ENCODE measurements at regions not wholly inside any gene's neighbourhood (a gene's known extent, or its start where the extent isn't known, plus 50 kb on each side); places are given as distances from the start of the nearest gene placed in this dataset.

DNA sequence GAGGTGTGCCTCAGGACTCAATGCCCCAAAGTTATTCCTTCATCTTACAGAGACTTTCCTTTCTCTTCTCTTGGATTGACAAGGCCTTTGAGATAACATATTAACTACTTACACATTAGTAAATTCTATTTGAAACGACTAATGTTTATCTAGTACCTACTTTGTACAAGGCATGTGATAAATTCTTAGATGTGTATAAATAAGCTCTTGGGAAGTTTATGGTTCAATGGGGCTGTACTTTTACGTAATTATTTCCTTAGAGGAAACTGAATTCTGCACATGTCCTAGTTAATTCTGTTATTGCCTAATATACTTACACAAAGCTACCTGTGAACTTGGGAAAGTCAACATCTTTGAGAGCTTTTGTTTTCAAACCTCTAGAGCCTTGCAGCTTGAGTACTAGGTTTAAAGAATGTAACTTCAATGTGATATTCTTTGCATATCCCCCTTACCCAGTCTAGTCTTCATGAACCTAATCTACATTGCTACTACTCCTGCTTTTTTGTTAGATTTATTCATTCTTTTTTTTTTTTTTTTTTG, 58.5 kb upstream of the RAP2B start:
- H3K9me3 ChIP-seq (replicated peaks; ENCODE audit: control insufficient read depth, insufficient read depth, low read length): no peaks in the 10 kb centered on the region
- intact Hi-C loops (cut with micrococcal nuclease) (no loop called here), dilution Hi-C loops (cut with MboI; ENCODE audit: extremely low pct_ligation_motif_present, low sequenced_read_pairs) (no loop called here)
- ChIA-PET POLR2A (no interaction called here), CTCF (interaction anchor here (1.1 to 1.2 kb wide), 2 partner anchors 8 to 10 kb away, joined by 3 read pairs; no protein-coding TSS in a partner anchor)
- DNase-seq (ENCODE audit: low read depth, low spot score) (peak; percentile 18), FAIRE-seq (no peak)
- no TSS peak for BruUV-seq (replicated peaks)
- H3K9ac ChIP-seq (replicated peaks; ENCODE audit: extremely low read depth, insufficient read depth, low read length): no peak overlapping the region
- TF ChIP-seq POLR2AphosphoS5 (IDR thresholded peaks at IDR 0.05; ENCODE audit: insufficient read depth, low read depth, low read length) (no peak), GATA2 (IDR thresholded peaks at IDR 0.05; ENCODE audit: insufficient read depth, insufficient read length, low read depth, low read length) (no peak)
- TF ChIP-seq, protein P1, sequence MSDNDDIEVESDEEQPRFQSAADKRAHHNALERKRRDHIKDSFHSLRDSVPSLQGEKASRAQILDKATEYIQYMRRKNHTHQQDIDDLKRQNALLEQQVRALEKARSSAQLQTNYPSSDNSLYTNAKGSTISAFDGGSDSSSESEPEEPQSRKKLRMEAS (IDR thresholded peaks at IDR 0.05; ENCODE audit: insufficient read depth, insufficient read length): no peak
- no peak overlapping the region for H2AFZ ChIP-seq (ENCODE audit: low read depth, low read length)
- no peaks in the 10 kb centered on the region for H3K36me3 ChIP-seq (ENCODE audit: control insufficient read depth in 2 of 2, extremely low read depth in 1 of 2, insufficient read depth in 2 of 2, low read length in 2 of 2)
- no peaks in the 10 kb centered on the region for H3K4me1 ChIP-seq (ENCODE audit: control insufficient read depth, extremely low read depth, insufficient read depth, low read length)
- no peaks in the 10 kb centered on the region for H3K9me1 ChIP-seq (replicated peaks; ENCODE audit: control insufficient read depth, extremely low read depth, insufficient read depth, low read length)
- no peaks in the 10 kb centered on the region for H4K20me1 ChIP-seq (replicated peaks; ENCODE audit: control insufficient read depth, extremely low read depth, insufficient read depth, low read length)
- H3K27me3 ChIP-seq (ENCODE audit: control insufficient read depth in 2 of 2, insufficient read depth in 2 of 2, low read length in 2 of 2): no peaks in the 10 kb centered on the region
- H3K27ac ChIP-seq (ENCODE audit: insufficient read depth, low read depth, low read length): no peak overlapping the region
- no peak overlapping the region for H3K4me2 ChIP-seq (ENCODE audit: insufficient read depth, low read length)
- H3K4me3 ChIP-seq (replicated peaks in 1 of 3; ENCODE audit: insufficient read depth in 1 of 3, low read depth in 1 of 3, low read length in 3 of 3): no peak overlapping the region
- no peaks in the 10 kb centered on the region for H3K79me2 ChIP-seq (ENCODE audit: control insufficient read depth, insufficient read depth, low read length)

DNA sequence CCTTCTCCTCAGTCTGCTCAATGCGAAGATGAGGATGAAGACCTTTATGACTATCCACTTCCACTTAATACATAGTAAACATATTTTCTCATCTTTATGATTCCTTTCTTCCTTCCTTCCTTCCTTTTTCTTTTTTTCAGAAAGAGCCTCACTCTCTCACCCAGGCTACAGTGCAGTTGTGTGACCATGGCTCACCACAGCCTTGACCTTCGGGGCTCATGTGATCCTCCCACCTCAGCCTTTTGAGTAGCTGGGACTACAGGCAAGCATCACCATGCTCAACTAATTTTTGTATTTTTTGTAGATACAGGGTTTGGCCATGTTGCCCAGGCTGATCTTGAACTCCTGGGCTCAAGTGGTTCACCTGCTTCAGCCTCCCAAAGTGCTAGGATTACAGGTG, 52.0 kb upstream of the RAP2B start:
- Histone ChIP-seq H3K4me1 (ENCODE audit: control insufficient read depth, extremely low read depth, insufficient read depth, low read length) (peaks cover 2% of the 10 kb centered on the region), H3K9me1 (replicated peaks; ENCODE audit: control insufficient read depth, extremely low read depth, insufficient read depth, low read length) (no peaks in the 10 kb centered on the region), H4K20me1 (replicated peaks; ENCODE audit: control insufficient read depth, extremely low read depth, insufficient read depth, low read length) (no peaks in the 10 kb centered on the region), H3K4me3 (replicated peaks in 1 of 3; ENCODE audit: insufficient read depth in 1 of 3, low read depth in 1 of 3, low read length in 3 of 3) (no peak overlapping the region), H3K36me3 (ENCODE audit: control insufficient read depth in 2 of 2, extremely low read depth in 1 of 2, insufficient read depth in 2 of 2, low read length in 2 of 2) (no peaks in the 10 kb centered on the region), H3K4me2 (ENCODE audit: insufficient read depth, low read length) (no peak overlapping the region), H3K27me3 (ENCODE audit: control insufficient read depth in 2 of 2, insufficient read depth in 2 of 2, low read length in 2 of 2) (no peaks in the 10 kb centered on the region), H2AFZ (ENCODE audit: low read depth, low read length) (no peak overlapping the region), H3K27ac (ENCODE audit: insufficient read depth, low read depth, low read length) (no peak overlapping the region), H3K9me3 (replicated peaks; ENCODE audit: control insufficient read depth, insufficient read depth, low read length) (no peaks in the 10 kb centered on the region), H3K9ac (replicated peaks; ENCODE audit: extremely low read depth, insufficient read depth, low read length) (no peak overlapping the region), H3K79me2 (ENCODE audit: control insufficient read depth, insufficient read depth, low read length) (no peaks in the 10 kb centered on the region)
- ChIA-PET CTCF (interaction anchor here (1.4 kb wide), 1 partner anchor 13 kb away, joined by 4 read pairs; no protein-coding TSS in a partner anchor), POLR2A (interaction anchor here (0.6 kb wide), 1 partner anchor 894 kb away, joined by 3 read pairs; no protein-coding TSS in a partner anchor)
- dilution Hi-C loops (cut with MboI; ENCODE audit: extremely low pct_ligation_motif_present, low sequenced_read_pairs) (no loop called here), intact Hi-C loops (cut with micrococcal nuclease) (no loop called here)
- DNase-seq (ENCODE audit: low read depth, low spot score) (no peak), FAIRE-seq (no peak)
- no peak for TF ChIP-seq GATA2 (IDR thresholded peaks at IDR 0.05; ENCODE audit: insufficient read depth, insufficient read length, low read depth, low read length)
- TF ChIP-seq EZH2 (IDR thresholded peaks at IDR 0.05; ENCODE audit: borderline replicate concordance, low read depth, low read length, severe bottlenecking): no peak
- TF ChIP-seq, protein P2, sequence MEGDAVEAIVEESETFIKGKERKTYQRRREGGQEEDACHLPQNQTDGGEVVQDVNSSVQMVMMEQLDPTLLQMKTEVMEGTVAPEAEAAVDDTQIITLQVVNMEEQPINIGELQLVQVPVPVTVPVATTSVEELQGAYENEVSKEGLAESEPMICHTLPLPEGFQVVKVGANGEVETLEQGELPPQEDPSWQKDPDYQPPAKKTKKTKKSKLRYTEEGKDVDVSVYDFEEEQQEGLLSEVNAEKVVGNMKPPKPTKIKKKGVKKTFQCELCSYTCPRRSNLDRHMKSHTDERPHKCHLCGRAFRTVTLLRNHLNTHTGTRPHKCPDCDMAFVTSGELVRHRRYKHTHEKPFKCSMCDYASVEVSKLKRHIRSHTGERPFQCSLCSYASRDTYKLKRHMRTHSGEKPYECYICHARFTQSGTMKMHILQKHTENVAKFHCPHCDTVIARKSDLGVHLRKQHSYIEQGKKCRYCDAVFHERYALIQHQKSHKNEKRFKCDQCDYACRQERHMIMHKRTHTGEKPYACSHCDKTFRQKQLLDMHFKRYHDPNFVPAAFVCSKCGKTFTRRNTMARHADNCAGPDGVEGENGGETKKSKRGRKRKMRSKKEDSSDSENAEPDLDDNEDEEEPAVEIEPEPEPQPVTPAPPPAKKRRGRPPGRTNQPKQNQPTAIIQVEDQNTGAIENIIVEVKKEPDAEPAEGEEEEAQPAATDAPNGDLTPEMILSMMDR (IDR thresholded peaks at IDR 0.05; ENCODE audit: extremely low read depth in 1 of 2, insufficient read depth in 1 of 2, low read depth in 1 of 2, low read length in 2 of 2): no peak
- no peak for TF ChIP-seq POLR2AphosphoS5 (IDR thresholded peaks at IDR 0.05; ENCODE audit: insufficient read depth, low read depth, low read length)
- no peak for TF ChIP-seq POLR2A (IDR thresholded peaks at IDR 0.05; ENCODE audit: low read depth, low read length)
- no peak for TF ChIP-seq MYC (IDR thresholded peaks at IDR 0.05; ENCODE audit: low read depth, low read length)
- no peak for TF ChIP-seq FOS (IDR thresholded peaks at IDR 0.05; ENCODE audit: borderline replicate concordance, insufficient read depth, low read length)
- TF ChIP-seq JUN (IDR thresholded peaks at IDR 0.05; ENCODE audit: borderline replicate concordance, insufficient read depth, insufficient read length, low read depth): no peak
- TF ChIP-seq, protein P1 (IDR thresholded peaks at IDR 0.05; ENCODE audit: insufficient read depth, insufficient read length): no peak
- no TSS peak for BruUV-seq (replicated peaks)
